HT-29 (cell line): ENCODE measurements at regions not wholly inside any gene's neighbourhood (a gene's known extent, or its start where the extent isn't known, plus 50 kb on each side); places are given as distances from the start of the nearest gene placed in this dataset.

Source experiments
- DNase-seq: peaks from one replicate; pipeline ENCODE4 v3.0.0-alpha.2; 2015; ENCODE audit warnings: low spot score

- DNase-seq = no peak
Observed at GRCh38 chr2:201969241-201969937, 64.3 kb upstream of the FZD7 start.

- no peak for DNase-seq
Observed at GRCh38 chr2:201969938-201970785, 63.5 kb upstream of the FZD7 start.

- no peak for DNase-seq
Observed at GRCh38 chr2:201970786-201971108, 62.9 kb upstream of the FZD7 start.

- DNase-seq = no peak
Observed at GRCh38 chr2:201971531-201972228, 62.0 kb upstream of the FZD7 start.

- DNase-seq = no peak
Observed at GRCh38 chr2:201972621-201973255, 60.9 kb upstream of the FZD7 start.

- DNase-seq = no peak
Observed at GRCh38 chr2:201973305-201973928, 60.2 kb upstream of the FZD7 start.

GRCh38 chr2:201974171-201975100, 59.2 kb upstream of the FZD7 start:
- no peak for DNase-seq

GRCh38 chr2:201975434-201975833, 58.2 kb upstream of the FZD7 start:
- no peak for DNase-seq

- no peak for DNase-seq
Observed at GRCh38 chr2:201975964-201976612, 57.6 kb upstream of the FZD7 start.

GRCh38 chr2:201977651-201978050, 56.0 kb upstream of the FZD7 start:
- DNase-seq = no peak

- no peak for DNase-seq
Observed at GRCh38 chr2:201978333-201978732, 55.3 kb upstream of the FZD7 start.

GRCh38 chr2:201978986-201979385, 54.7 kb upstream of the FZD7 start:
- DNase-seq = no peak

- DNase-seq = no peak
Observed at GRCh38 chr2:201980389-201980821, 53.2 kb upstream of the FZD7 start.

- no peak for DNase-seq
Observed at GRCh38 chr2:201980946-201981345, 52.7 kb upstream of the FZD7 start.

GRCh38 chr2:201983174-201983573, 50.5 kb upstream of the FZD7 start:
- no peak for DNase-seq

GRCh38 chr2:201983800-201984199, 49.9 kb upstream of the FZD7 start:
- no peak for DNase-seq
